NCI-H2107 treated with DMSO at 0.1 percent for 48 hours (cell line): ENCODE measurements at regions not wholly inside any gene's neighbourhood (a gene's known extent, or its start where the extent isn't known, plus 50 kb on each side); places are given as distances from the start of the nearest gene placed in this dataset.

ENCODE experiments used
- DNase-seq: peaks from one replicate; lab custom pipeline; 2025; ENCODE audit not compliant: unreplicated experiment; lab: John Stamatoyannopoulos, UW

DNA sequence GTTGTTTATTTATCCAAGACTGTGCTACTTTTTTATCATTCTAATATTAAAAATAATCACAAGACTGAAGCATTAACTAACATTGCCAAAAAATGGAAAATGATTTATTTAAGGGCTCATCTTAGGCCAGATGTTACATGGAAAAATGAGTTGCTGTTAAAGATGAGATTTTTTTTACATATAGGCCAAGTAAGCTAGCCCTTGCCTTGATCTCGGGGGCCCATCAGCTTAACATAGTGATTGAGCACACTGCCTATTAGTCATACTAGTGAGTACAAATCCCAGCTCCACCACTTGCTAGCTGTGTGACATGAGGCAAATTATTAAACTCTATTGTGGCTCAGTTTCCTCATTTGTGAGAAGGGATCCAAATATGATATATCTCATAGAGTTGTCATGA lies 275.9 kb upstream of the SNX7 start:
- DNase-seq = no peak

DNA sequence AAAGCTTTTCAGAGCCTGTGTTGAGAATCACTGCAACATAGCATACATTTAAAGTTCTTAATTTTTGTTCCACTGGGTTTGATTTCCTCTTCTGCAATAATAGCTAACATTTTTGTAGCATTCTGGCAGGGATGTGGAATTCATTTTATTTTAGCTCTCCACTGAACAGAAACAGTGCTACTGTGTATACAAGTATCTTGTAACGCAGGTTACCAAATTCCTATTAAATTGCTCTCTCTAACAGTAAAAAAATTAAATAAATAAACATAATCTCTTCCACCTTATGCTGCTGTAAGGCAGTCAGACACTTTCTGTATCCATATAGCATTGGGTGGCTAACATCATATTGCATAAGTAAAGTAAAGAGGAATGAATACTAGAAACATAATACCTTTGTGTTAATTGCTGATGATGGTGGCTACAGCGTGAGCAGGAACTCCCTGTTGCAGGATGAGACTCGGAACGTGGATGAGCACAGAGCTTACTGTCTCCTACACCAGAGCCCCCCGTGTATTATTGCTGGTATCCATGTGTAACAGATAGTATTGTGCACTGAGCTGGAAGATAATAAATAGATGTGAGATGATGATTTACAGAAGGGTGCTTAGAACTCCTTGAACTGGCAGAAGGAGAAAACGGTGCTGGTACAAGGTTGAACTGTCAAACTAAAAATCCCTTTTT lies 276.9 kb upstream of the SNX7 start:
- DNase-seq = peak; percentile 19

DNA sequence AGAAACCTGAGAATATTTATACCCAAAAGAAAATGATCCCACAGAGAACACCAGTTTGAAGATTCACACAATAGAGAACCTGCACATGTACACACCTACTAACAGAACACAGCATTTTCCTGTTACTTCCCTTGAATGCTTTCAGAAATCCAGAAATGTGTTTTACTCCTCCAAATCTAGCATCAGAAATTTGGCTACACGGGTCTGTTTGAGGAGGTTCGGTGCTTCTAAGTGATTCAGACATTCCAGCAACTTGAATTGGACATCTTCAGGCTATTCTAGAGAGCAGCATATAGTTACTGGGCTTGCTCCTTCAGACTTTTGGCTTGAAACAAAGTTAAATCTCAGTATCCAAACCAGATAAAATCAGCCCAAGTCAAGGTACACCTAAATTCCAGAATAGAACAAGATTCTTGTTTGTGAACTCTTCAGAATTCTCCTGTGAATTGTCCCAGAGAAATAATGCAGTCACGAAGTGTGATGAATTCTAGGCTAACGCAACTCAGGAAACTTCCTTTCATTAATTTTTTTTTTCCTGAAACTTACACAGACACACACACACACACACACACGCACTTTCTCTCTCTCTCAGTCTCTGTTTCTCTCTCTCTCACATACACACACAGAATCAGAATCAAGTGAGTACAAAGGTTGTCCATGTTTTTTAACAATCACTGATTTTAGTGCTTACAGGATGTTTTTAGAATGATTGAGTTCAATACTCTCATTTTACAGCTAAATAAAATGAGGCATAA lies 278.4 kb upstream of the SNX7 start:
- no peak for DNase-seq

- DNase-seq = no peak
Measured at GRCh38 chr1:98382586-98382985, 278.9 kb upstream of the SNX7 start.

- DNase-seq = no peak
Measured at GRCh38 chr1:98374098-98374497, 287.4 kb upstream of the SNX7 start.

DNA sequence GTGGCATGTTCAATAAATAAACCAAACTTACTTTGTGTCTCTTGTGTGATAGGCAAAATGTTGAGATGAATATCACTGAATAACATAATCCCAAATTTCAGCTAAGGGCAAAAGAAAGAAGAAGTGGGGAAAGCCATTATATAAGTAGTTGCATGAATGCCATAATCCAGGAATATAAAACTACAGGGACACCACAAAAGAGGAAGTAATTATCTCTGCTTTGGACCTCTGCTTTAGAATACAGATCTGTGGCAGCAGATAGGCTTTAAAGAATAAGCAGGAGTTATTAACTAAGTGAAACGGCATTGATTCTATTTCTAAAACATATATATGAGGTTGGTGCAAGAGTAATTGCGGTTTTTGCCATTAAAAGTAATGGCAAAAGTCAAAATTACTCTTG lies 288.5 kb upstream of the SNX7 start:
- DNase-seq = no peak

DNA sequence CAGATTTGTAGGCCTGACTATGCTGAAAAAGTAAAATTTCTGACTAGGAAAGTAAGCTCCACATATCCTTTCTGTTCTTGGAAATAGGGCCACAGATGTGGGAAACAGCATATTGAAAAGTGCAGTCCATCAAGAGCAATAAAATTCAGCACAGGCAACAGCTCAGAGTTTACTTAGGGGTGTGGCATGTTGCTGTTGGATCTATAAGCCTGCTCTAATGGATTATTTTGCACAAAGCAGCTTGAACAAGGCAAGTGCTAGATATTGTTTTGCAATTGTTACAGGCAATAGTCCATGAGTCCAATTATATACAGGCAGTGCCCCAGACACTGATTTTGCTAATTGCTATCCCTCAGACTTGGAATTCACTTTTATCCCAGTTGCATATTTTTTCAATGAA lies 289.8 kb upstream of the SNX7 start:
- DNase-seq = no peak

- DNase-seq = no peak
Measured at GRCh38 chr1:98369463-98369862, 292.1 kb upstream of the SNX7 start.

- DNase-seq = no peak
Measured at GRCh38 chr1:98368995-98369394, 292.5 kb upstream of the SNX7 start.

GRCh38 chr1:98367426-98367825 lies 294.1 kb upstream of the SNX7 start:
- DNase-seq = no peak

GRCh38 chr1:98366343-98366742 lies 295.2 kb upstream of the SNX7 start:
- no peak for DNase-seq

DNA sequence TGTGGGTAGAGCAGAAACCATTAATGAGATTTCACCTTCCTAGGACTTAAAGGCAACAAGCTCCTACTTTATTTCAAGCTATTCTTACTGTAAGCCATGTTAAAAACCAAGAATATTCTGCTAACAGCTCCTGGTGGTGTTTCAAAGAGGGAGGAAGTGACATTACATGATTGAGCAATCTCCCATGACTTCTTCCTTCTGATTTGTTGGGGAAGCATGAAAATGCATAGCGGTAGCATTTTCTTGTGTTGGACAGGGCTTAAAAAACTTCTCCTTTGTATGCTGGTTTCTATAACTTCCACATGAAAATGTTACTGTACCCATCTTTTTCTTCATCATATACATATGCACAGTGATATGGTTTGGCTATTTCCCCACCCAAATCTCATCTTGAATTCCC lies 297.0 kb upstream of the SNX7 start:
- no peak for DNase-seq

- DNase-seq = no peak
Measured at GRCh38 chr1:98360864-98361263, 300.7 kb upstream of the SNX7 start.

DNA sequence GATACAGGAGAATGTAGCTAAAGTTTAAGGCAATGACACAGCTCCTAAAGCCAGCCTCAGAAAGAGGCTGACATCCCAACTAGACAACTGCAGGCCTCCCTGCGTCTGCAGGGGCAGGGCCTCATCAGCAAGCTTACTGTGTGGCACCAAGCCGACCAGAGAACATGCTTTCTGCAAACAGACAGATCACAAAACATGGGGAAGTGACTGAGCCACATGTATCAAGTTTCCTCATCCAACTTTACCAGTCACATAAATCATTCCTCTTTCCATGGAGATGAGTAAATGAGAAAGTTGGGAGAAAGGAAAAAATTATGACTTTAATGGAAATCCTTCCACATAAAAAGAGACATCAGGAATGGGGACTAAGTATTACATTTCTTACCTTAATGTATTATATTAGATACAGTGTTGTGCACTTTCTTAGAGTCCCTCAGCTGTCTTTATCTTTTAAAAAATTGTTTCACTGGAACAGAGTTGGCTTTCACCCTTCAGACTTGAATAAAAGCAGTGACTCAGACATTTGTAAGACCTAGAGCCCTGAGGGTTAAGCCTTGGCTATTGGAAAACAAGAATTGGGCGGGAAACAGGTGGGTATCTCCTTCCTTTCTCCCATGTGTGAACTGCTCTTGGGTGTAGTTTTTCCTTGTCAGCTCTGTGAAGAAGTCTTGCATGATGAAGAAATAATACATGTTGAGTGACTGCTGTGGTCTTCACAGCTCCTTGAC lies 305.7 kb upstream of the SNX7 start:
- no peak for DNase-seq

DNA sequence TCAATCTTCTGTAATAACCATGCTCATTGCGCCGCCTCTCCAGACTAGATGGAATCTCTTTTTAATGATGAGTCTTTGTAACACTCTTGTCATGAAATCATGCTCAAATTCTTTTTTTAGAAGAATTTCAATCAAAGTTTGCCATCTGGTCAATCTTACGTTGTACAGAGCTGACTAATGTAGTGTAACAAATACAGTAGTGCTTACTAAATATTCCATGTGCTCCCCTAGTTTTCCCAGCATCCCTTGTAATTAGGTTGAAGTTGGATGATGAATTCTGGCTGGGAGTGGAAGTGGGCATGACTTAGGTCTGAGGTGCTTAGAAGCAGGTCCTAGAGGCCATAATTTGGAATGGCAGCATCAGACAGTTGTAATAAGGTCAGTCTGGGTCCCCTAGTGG lies 309.1 kb upstream of the SNX7 start:
- no peak for DNase-seq

DNA sequence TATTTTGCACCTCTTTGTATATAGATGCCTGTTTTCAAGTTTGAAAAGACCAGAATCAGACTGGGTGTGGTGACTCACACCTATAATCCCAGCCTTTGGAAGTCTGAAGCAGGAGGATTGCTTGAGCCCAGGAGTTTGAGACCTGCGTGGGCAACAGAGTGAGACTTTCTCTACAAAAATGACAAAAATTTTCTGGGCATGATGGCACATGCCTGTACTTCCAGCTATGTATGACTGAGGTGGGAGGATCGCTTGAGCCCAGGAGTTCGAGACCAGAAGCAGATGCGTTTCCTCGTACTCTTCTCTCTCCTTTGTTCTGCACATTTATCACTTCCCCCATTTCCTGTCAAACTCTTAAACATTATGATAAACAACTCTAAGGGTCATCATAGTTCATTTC lies 310.0 kb upstream of the SNX7 start:
- DNase-seq = no peak

DNA sequence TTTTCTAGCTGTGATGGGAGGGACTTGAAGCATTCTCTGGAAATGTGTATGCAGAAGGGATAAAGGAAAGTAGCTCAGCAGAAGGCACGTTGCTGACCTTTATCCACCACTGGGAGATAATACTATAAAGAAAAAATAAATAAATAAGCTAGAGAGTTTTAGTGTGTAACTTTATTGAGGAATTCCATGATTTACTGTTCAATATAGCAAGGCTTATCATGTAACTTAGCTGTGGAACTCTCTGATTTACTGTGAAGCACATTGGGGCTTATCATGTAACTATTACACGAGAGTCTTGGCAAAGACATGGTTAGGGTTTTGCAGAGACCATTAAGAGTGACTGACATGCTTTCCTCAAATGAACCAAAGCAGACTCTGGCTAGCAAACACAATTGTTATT lies 316.1 kb upstream of the SNX7 start:
- DNase-seq = no peak

GRCh38 chr1:98344731-98345130 lies 316.8 kb upstream of the SNX7 start:
- no peak for DNase-seq

DNA sequence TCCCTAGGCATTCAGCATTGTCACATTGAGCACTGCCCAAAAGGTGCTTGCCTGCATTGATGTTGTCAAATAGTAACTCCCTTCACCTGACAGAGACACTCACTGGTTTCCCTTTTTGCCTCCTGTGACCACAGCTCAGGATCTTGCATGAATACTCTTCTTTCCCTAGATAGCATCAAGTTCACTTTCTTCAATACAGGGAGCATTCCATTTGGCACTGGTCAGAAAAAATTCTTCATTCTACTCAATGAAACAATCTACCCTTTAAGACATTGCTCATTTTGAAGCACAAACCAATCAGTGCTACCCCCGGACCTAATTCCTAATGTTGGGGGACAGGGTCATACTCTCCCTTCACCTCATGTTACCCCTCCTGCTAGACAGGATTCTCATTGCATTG lies 319.0 kb upstream of the SNX7 start:
- DNase-seq = no peak

DNA sequence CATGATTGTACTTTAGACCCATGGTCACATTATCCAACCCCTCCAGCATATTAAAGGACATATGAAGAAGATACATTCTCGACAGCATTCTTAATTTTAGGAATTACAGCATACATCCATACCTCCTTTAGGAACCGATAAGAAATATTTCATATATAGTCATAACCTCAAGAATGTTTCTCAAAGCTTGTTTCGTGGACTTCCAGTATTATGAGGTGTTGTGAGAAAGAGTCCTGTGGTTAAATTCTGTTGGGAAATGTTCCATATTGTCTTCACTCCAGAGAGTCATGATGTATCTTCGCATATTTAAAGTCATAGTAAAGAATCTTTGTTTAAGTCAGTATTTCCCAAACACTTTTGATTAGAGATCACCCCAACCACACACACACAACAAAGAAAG lies 321.0 kb upstream of the SNX7 start:
- DNase-seq = no peak

DNA sequence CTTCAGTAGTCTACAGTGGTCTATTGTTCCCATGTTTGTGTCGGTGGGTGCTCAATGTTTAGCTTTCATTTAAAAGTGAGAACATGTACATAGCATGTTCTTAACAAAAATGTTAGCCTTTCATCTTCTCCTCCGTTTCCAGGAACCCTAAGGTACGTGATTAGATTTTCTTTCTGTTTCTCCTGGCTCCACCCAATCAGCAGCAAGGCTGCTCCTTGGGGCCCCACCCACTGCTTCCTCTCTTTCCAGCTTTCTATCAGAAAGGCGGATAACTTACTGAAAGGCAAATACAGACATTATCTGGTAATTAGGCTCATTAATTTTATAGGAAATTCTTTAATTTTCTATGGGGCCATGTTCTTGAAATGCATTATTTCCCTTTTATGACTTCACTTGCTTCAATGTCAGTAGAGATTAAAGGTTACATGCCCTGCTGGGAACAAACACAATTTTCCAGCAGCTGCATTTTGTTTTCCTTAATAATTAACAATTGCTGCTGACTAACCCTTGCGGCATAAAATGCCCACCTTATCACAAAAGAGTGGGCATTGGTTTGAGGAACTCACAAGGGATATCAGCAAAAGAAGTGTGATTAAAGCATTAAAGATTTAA lies 324.9 kb upstream of the SNX7 start:
- DNase-seq = no peak

DNA sequence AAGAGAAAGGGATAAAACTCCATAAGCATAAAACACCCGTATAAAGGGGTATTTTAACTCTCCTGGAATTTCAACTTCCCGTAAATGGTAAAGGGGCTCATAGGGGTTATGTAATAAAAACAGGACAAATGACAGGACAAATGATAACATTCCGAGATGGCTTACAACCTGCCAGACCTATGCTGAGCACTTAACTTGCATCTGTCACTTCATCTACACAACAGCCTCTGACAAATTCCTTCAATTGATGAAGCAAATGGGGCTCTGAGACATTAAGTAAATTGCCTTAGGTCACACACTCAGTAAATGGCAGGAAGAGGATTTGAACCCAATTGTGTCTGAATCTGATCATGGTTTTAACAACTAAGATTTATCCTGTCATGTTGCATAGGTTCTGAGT lies 327.6 kb upstream of the SNX7 start:
- DNase-seq = no peak
